CD4-positive, alpha-beta T cell treated with Interleukin-21 for 1 hour (primary cell): ENCODE measurements at regions not wholly inside any gene's neighbourhood (a gene's known extent, or its start where the extent isn't known, plus 50 kb on each side); places are given as distances from the start of the nearest gene placed in this dataset.
"Not testable (repeated sequence)": the region's sequence is repeated elsewhere in the genome, so short reads cannot be mapped to it uniquely, and the experiment has no call there.

Experiments
- DNase-seq: peaks from one replicate; pipeline ENCODE4 v3.0.0-alpha.2; 2020

GRCh38 chr5:82596451-82596850 is 318.3 kb upstream of the RPS23 start:
- no peak for DNase-seq

- DNase-seq: no peak
Measured at GRCh38 chr5:82595113-82595512, 317.0 kb upstream of the RPS23 start.

- DNase-seq: no peak
Measured at GRCh38 chr5:82594097-82594496, 315.9 kb upstream of the RPS23 start.

GRCh38 chr5:82593481-82593880 is 315.3 kb upstream of the RPS23 start:
- DNase-seq: no peak

- no peak for DNase-seq
Measured at GRCh38 chr5:82591021-82591515, 312.9 kb upstream of the RPS23 start.

GRCh38 chr5:82590112-82590511 is 312.0 kb upstream of the RPS23 start:
- DNase-seq: no peak

- no peak for DNase-seq
Measured at GRCh38 chr5:82586661-82587310, 308.6 kb upstream of the RPS23 start.

- no peak for DNase-seq
Measured at GRCh38 chr5:82586181-82586580, 308.0 kb upstream of the RPS23 start.

- no peak for DNase-seq
Measured at GRCh38 chr5:82584631-82585030, 306.5 kb upstream of the RPS23 start.

- DNase-seq: not testable (repeated sequence)
Measured at GRCh38 chr5:82583331-82583730, 305.2 kb upstream of the RPS23 start.

- DNase-seq: no peak
Measured at GRCh38 chr5:82564963-82565362, 286.8 kb upstream of the RPS23 start.

GRCh38 chr5:82563745-82564144 is 285.6 kb upstream of the RPS23 start:
- no peak for DNase-seq

GRCh38 chr5:82562696-82563240 is 284.6 kb upstream of the RPS23 start:
- no peak for DNase-seq

GRCh38 chr5:82561797-82562196 is 283.6 kb upstream of the RPS23 start:
- no peak for DNase-seq

- DNase-seq: no peak
Measured at GRCh38 chr5:82560969-82561368, 282.8 kb upstream of the RPS23 start.

GRCh38 chr5:82560561-82560960 is 282.4 kb upstream of the RPS23 start:
- no peak for DNase-seq

- no peak for DNase-seq
Measured at GRCh38 chr5:82551840-82552385, 273.8 kb upstream of the RPS23 start.

- no peak for DNase-seq
Measured at GRCh38 chr5:82551192-82551591, 273.0 kb upstream of the RPS23 start.

- DNase-seq: no peak
Measured at GRCh38 chr5:82549263-82549662, 271.1 kb upstream of the RPS23 start.

GRCh38 chr5:82544004-82544403 is 265.9 kb upstream of the RPS23 start:
- no peak for DNase-seq

- no peak for DNase-seq
Measured at GRCh38 chr5:82540301-82540700, 262.1 kb upstream of the RPS23 start.

GRCh38 chr5:82538339-82539034 is 260.3 kb upstream of the RPS23 start:
- no peak for DNase-seq

GRCh38 chr5:82537687-82538306 is 259.6 kb upstream of the RPS23 start:
- DNase-seq: no peak

GRCh38 chr5:82534986-82535385 is 256.8 kb upstream of the RPS23 start:
- DNase-seq: no peak
